Astrocyte of the spinal cord (primary cell): ENCODE measurements at regions not wholly inside any gene's neighbourhood (a gene's known extent, or its start where the extent isn't known, plus 50 kb on each side); places are given as distances from the start of the nearest gene placed in this dataset.

Experiments
- DNase-seq: peaks from one replicate; pipeline ENCODE4 v3.0.0; 2011; ENCODE audit warnings: low read depth, low spot score
- H3K4me3 ChIP-seq: 2 replicates; pipeline ENCODE4 v1.5.1; 2011; ENCODE audit warnings: low read depth, mild to moderate bottlenecking, low read length, moderate library complexity
- CTCF ChIP-seq: IDR thresholded peaks from 2 replicates; pipeline ENCODE4 v1.5.1; 2012; ENCODE audit warnings: low read depth, mild to moderate bottlenecking, low read length, inconsistent platforms
- in situ Hi-C: cut with HindIII; loops from 2 replicates; pipeline ENCODE4 v1.10.0; 2017; ENCODE audit warnings: low sequenced_read_pairs

- in situ Hi-C loops, result no loop called here
- TF ChIP-seq CTCF, result no peak
- DNase-seq, result no peak
- no peak overlapping the region for H3K4me3 ChIP-seq
Observed at GRCh38 chr14:98189062-98189461, 1082.9 kb downstream of the BCL11B start.

GRCh38 chr14:98189511-98189910, 1082.5 kb downstream of the BCL11B start:
- no peak for TF ChIP-seq CTCF
- no peak overlapping the region for H3K4me3 ChIP-seq
- in situ Hi-C loops, result no loop called here
- no peak for DNase-seq

GRCh38 chr14:98189944-98190343, 1082.1 kb downstream of the BCL11B start:
- in situ Hi-C loops, result no loop called here
- DNase-seq, result no peak
- no peak for TF ChIP-seq CTCF
- no peak overlapping the region for H3K4me3 ChIP-seq

- DNase-seq, result no peak
- no peak overlapping the region for H3K4me3 ChIP-seq
- TF ChIP-seq CTCF, result no peak
- in situ Hi-C loops, result no loop called here
Observed at GRCh38 chr14:98192946-98193345, 1079.1 kb downstream of the BCL11B start.

- TF ChIP-seq CTCF, result no peak
- in situ Hi-C loops, result no loop called here
- no peak for DNase-seq
- no peak overlapping the region for H3K4me3 ChIP-seq
Observed at GRCh38 chr14:98194821-98195220, 1077.2 kb downstream of the BCL11B start.

GRCh38 chr14:98195256-98195655, 1076.7 kb downstream of the BCL11B start:
- in situ Hi-C loops, result no loop called here

More at GRCh38 chr14:98195256-98195655, 1076.7 kb downstream of the BCL11B start:
- H3K4me3 ChIP-seq, result no peak overlapping the region
- no peak for TF ChIP-seq CTCF
- no peak for DNase-seq
